HEK293T (cell line): ENCODE measurements at regions not wholly inside any gene's neighbourhood (a gene's known extent, or its start where the extent isn't known, plus 50 kb on each side); places are given as distances from the start of the nearest gene placed in this dataset.

ENCODE experiments used
- CTBP1 ChIP-seq: fragments of 450-650 bp; IDR thresholded peaks from 2 replicates; pipeline ENCODE4 v1.6.1; 2016; ENCODE audit warnings: borderline replicate concordance
- ELF4 ChIP-seq: fragments of 450-650 bp; IDR thresholded peaks from 2 replicates; pipeline ENCODE4 v1.6.1; 2017; ENCODE audit warnings: antibody characterized with exemption
- FOXK2 ChIP-seq: fragments of 450-650 bp; IDR thresholded peaks from 2 replicates; pipeline ENCODE4 v1.6.1; 2016; ENCODE audit warnings: mild to moderate bottlenecking
- LEF1 ChIP-seq: fragments of 450-650 bp; IDR thresholded peaks from 2 replicates; pipeline ENCODE4 v1.6.1; 2017; ENCODE audit warnings: mild to moderate bottlenecking, borderline replicate concordance
- NFRKB ChIP-seq: fragments of 450-650 bp; IDR thresholded peaks from 2 replicates; pipeline ENCODE4 v1.6.1; 2016; ENCODE audit warnings: mild to moderate bottlenecking, moderate library complexity
- PKNOX1 ChIP-seq: fragments of 450-650 bp; IDR thresholded peaks from 2 replicates; pipeline ENCODE4 v1.6.1; 2016
- SP1 ChIP-seq: fragments of 450-650 bp; IDR thresholded peaks from 2 replicates; pipeline ENCODE4 v1.6.1; 2017
- TARDBP ChIP-seq: fragments of 450-650 bp; IDR thresholded peaks from 2 replicates; pipeline ENCODE4 v1.6.1; 2016
- ZNF384 ChIP-seq: fragments of 450-650 bp; IDR thresholded peaks from 2 replicates; pipeline ENCODE4 v1.6.1; 2016

- TF ChIP-seq SP1: no peak
- no peak for TF ChIP-seq CTBP1
- TF ChIP-seq PKNOX1: no peak
- no peak for TF ChIP-seq FOXK2
- TF ChIP-seq ELF4: no peak
- TF ChIP-seq LEF1: no peak
- TF ChIP-seq TARDBP: no peak
- no peak for TF ChIP-seq NFRKB
- no peak for TF ChIP-seq ZNF384
Observed at GRCh38 chr5:166581826-166582225, 1709.6 kb upstream of the WWC1 start.
